ENCODE measurements at regions not wholly inside any gene's neighbourhood (a gene's known extent, or its start where the extent isn't known, plus 50 kb on each side); places are given as distances from the start of the nearest gene placed in this dataset.
"Not testable (repeated sequence)": the region's sequence is repeated elsewhere in the genome, so short reads cannot be mapped to it uniquely, and the experiment has no call there.

DNA sequence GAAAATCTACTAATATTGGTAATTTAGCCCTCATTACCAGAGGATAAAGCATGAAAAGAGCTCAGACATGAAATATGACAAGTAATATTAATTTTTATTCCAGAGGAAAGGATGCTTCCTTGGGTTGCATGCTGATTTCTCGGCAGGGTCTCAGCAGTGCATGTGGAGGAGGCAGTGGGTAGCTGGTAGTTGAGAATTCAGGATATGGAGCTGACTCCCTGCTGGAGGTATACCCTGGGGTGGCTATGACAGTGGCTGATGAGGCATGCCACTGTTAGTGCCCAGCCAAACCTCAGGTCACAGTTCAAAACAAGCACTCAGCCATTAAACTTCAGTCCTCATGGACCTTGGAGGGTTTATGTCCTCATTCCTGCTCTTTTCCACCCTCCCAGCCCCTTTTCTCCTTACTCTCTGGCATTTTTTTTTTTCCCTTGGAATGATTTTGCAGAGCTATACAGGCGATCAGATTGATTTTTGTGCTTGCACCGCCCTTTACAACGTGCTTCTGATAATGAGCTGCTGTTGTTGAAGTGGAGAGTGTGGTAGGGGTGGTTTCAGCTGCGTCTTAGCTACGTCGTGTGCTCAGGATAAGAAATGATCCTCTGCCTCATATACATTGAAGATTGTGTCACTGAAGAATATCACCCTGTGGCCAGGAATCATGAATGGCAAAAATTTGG, 761.9 kb upstream of the MMS22L start:
- no peak for DNase-seq

DNA sequence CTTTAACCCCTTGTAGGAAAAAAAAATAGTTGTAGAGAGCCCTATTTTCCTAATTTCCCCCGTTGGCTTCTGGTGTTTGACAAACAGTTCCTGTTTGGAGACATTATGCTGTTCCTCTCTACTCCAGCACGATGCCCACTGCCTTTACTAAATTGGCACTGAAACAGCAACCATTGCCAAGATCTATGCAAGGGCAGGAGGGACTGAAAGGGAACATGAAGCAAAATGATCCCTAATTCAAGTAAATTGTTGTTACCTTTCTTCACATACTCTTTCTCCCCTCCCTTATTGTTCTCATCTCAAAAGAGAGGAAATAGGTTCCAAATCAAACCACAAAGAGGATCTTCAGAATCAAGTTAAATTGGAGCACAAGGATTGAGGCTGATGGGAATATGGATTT, 764.1 kb upstream of the MMS22L start:
- DNase-seq: no peak

DNA sequence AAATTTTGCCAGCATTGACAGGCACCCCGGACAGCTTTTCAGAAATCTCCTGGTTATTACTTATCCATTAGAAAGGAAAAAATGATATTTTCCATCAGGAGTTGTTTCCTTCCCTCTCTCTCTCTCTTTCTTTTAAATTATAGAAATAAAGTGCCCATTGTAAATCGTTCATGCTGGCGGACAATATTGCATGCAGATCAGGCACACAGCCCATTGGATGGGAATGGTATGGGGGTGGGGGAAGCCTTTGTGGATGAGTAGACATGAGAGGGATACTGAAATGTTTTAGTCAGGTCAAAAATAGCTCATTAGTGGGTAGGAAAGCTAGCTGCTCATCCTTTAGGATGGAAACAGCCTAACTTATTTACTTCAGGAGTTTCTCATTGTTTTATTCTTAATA, 764.9 kb upstream of the MMS22L start:
- no peak for DNase-seq

DNA sequence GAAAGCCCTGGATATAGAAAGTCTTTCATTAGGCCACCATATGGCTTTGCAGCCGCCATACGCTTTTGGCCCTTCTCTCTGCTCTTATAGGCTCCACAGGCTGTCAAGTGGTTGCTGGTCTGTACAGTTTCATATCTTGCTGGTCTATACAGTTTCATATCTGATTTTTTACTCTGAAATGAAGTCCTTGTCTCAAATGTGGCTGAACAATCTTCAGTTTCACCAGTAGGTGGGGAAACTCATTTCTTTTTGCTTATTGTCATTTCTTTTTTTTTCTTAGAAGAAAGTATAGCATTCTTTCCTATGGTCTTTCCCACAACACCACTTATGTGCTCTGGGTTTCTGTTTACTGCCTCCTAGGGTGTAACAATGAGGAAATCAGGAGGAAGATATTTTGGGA, 771.4 kb upstream of the MMS22L start:
- DNase-seq: no peak

DNA sequence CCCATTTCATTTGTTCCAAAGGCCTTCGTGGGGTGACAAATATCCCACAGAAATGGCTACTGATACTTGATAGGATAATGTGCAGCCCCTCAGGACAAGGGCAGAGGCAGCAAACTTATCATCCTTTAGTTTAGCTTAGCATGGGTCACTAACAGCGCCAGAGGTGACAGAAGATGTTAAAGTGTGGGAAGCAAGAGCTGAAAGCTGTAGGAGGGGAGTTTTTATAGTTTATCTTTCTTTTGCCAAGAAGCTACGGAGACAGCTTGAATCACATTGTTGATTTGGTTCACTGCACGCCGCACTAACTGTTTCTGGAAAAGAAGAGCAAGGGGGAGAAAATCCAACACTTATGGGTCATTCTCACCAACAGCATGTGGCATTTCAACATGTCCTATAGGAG, 773.9 kb upstream of the MMS22L start:
- DNase-seq: no peak

DNA sequence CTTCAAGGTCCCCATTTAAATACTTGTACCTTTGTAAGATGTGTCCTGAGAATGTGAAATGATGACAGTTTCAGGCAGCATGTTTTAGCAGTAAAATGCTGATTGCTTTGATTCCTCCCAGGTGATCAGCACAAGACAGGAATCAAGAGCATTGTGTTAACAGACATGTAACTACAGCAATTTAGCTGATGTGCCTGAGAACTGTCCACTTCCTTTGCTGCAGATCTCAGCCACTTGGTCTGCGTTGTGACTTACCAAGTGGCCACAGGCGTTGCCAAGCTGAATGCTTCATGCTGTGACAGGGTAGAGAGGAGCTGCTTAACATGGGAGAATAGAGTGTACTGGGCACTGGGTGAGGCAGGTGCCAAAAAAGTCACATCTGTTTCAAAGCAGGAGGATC, 767.0 kb upstream of the POU3F2 start:
- no peak for DNase-seq

DNA sequence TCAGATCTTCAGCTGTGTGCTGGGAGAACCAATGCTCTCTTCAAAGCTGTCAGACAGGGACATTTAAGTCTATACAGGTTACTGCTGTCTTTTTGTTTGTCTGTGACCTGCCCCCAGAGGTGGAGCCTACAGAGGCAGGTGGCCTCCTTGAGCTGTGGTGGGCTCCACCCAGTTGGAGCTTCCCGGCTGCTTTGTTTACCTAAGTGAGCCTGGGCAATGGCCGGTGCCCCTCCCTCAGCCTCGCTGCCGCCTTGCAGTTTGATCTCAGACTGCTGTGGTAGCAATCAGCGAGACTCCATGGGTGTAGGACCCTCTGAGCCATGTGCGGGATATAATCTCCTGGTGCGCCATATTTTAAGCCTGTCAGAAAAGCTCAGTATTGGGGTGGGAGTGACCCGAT, 745.8 kb upstream of the POU3F2 start:
- not testable (repeated sequence) for DNase-seq

DNA sequence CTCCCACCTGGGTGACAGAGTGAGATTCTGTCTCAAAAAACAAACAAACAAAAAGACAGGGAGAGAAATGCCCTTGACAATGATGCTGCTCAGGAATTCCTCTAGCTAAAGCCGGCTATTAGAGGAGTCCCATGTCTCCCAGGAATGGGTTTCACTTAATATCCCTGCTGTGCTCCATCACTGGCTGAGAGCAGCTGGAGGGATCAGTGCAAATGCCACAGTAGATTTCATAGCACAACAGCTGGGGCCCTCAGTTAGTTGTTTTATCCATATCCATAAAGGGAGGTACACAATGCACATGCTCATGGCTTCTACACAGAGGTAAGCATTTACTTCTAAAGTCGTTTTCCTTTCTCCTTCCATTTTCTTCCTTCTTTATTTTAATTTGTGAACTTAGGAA, 742.0 kb upstream of the POU3F2 start:
- DNase-seq: no peak

DNA sequence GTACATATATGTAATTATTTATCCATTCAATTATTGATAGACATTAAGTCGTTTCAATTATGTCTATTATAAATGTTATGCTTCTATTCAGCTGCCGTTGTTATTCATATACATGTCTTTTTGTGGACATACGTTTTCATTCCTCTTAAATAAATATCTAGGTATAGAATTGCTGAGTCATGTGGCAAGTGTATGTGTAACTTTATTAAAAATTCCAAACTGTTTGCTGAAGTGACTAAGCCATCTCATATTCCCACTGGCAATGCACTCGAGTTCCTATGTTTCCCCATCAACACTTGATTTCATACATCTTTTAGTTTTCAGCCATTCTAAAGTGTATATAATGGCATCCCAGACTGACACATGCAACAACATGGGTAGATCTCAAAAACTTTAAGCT, 739.7 kb upstream of the POU3F2 start:
- no peak for DNase-seq

DNA sequence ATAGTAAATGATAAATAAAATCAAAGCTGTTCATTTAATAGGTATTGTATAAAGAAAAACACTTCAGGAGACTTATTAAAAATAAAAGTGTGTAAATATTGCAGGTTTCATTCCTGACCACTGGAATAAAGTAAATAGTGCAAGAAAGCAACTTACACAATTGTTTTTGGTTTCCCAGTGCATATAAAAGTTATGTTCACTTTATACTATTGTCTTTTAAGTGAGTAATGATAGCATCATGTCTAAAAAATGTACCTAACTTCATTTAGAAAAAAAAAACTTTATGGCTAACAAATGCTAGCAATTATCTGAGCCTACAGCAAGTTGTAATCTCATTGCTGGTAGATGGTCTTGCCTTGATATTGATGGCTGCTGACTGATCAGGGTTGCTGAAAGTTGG, 726.6 kb upstream of the POU3F2 start:
- no peak for DNase-seq

DNA sequence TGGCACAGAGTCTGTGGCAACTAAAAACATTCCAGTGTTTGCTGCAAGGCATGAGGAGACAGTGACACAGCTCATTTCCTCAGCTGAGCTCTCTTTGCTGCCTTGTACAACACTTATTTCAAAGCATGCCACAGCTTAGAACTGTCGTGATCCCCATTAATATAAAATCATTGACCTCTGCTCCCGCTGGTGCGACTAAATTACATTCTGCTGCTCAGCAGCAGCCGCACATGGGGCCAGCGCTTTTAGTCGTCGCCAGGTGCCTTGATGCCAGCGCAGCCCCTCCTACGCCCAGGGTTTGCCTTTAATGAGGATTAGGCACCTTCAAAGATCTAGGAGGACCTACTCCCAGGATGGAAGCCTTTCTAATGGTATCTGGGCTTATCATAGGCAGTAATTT, 717.9 kb upstream of the POU3F2 start:
- DNase-seq: no peak

DNA sequence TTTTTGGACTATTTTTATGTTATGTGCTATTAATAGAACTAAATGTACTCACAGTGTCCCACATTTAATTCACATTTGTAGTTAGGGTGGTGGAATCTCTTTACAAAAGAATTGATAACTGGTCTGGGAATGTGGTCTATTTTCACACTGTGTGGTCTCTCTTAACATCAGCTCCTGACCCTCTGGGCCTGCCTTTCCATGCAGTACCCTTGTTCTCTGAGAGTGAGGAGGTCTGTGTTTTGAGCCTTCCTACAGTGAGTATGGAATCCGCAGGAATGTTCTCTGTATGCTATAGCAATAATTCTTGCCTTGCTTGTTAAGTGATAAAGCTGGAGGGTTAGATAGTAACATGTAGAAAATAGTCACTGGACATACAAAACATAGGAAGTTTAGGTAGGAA, 717.3 kb upstream of the POU3F2 start:
- DNase-seq: no peak

DNA sequence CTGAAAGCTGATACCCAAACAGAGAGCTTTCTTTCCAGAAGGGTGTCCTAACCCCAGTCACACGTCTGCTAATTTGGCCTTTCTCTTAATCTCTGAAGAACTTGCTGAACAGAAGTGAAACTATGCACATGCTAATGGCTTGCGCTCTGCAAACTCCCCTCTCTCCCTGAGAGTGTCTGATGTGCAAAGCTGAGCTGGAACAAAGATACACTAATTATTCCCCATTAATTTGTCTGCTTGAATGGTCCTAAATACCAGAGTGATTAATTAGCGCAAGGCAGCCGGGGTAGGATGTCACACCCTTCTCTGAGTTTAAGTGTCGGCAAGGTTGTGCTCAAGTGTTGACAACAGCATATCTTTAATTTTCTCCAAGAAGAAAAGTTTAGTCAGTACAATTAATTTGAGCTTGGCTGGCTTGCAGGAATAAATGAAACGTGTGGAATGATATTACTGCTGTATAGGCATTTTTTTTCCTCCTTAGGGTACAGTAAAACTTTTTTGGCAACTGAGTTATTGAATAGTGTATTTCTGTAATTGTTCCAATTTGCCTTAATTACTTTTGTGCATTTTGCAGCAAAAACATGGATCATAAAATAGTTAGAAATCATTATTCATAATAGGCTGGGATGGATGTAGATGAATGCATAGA, 715.9 kb upstream of the POU3F2 start:
- DNase-seq: no peak

DNA sequence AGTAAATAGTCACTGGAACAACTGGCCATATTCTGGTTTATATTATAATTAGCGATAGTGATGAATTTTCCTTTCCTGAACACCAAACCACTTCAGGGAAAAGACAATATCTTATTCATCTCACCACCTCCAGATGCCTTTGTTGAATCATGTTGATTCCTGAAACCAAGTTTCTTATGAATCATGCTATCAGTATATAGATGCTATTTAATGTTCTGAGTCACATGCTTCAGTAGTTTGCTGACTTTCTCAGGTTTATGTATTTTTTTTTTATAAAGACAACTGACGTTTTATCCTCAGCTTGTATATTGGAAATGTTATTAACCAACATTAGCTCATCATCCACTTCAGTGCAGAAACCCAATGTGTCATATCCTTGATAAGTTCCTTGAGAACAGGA, 710.2 kb upstream of the POU3F2 start:
- no peak for DNase-seq

DNA sequence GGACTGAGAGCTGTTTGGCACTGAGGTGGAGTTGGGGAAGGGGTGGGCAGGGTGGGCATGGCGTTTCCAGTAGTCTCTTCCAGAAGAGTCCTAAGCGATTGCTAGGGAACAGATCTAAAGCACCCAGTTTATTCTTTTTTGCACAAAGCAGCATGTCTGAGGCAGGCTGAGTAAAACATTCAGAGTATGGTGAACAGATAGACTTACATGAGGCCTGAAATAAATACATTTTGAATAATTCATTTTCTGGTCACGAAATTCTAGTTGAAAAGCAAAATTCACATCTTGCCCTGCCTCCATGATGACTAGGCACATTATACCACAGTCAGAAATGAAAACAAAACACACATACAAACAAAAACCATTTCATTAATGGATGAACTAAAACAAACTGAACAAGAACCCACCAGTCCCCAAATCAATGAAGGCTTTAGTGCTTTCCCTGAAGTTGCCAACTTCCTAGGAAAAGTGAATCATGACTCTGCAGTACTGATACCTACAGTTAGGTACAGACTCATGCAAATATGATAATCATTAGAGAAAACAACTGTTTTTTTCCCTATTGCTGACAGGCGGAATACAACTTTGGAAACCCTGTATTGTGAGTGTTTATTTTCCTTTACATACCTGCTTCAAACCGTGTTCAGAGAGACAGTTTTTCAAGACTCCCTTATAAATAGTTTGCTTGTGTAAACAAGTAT, 702.9 kb upstream of the POU3F2 start:
- DNase-seq: no peak

DNA sequence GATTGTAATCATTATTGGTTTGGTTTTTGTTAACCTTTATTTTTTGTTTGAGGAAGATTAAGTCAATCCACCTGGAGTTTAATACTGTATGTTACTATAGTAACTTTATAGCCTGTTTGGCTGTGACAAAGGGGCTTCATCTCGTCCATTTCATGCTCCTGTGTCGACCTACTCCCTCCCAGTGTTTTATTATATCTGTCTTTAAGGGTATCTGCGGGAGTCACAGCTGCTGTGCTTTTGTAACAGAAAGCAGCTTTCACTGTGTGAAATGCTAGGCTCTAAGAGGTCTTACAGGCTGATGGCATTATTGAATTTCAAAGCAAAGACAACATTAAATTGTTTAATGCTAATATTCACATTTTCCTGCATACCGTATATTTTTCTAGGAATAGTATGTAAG, 698.0 kb upstream of the POU3F2 start:
- no peak for DNase-seq

DNA sequence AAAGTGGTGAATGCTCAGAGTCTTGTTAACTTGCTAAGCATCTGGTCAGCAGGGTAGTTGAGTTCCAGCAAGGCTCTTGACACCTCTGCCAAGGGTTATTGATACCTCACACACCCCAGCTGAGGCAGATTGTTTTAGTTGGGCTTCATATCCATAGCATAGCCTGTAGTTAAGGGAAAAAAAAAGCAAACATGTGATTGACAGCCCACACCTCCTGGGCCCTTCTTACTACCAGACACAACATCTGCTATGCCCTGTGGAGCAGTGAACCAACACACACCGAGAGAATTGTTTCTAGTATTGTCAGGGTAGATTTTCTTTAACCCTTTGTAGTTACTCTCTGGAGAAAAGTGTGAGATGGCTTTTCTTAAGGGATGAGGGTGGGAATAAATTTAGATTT, 697.0 kb upstream of the POU3F2 start:
- DNase-seq: no peak

DNA sequence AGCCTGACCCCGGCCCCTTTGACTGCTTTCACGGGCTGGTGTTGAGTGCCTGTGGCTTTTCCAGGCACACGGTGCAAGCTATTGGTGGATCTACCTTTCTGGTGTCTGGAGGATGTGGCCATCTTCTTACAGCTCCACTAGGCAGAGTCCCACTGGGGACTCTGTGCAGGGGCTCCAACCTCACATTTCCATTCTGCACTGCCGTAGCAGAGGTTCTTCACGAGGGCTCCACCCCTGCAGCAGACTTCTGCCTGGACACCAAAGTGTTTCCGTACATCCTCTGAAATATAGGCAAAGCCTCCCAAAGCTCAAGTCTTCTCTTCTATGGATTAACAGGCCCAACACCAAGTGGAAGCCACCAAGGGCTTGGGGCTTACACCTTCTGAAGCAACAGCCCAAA, 691.5 kb upstream of the POU3F2 start:
- no peak for DNase-seq

DNA sequence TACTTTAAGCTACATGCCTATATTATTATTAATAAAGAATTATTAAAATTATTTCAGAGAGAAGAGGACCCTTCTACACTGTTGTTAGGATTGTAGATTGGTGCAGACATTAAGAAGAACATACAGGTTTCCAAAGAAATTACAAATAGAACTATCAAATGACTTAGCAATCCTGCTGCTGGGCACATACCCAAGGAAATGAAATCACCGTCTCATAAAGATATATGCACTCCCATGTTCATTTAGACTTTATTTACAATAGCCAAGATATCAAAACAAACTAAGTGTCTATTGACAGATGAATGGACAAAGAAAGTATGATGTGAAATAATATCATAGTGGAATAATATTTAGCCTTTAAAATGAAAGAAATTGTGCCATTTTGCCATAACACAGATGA, 687.7 kb upstream of the POU3F2 start:
- DNase-seq: no peak

DNA sequence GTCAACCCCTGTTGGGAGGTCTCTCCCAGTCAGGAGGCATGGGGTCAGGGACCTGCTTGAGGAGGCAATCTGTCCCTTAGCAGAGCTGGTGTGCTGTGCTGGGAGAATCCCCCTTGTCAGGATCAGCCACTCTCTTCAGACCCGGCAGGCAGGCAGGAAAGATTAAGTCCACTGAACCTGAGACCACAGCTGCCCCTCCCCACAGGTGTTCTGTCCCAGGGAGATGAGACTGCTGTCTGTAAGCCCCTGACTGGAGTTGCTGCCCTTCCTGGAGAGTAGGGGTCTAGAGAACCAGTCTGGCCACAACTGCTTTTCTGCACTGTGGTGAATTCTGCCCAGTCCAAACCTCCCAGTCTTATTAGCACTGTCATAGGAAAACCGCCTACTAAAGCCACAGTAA, 677.8 kb upstream of the POU3F2 start:
- DNase-seq: no peak

DNA sequence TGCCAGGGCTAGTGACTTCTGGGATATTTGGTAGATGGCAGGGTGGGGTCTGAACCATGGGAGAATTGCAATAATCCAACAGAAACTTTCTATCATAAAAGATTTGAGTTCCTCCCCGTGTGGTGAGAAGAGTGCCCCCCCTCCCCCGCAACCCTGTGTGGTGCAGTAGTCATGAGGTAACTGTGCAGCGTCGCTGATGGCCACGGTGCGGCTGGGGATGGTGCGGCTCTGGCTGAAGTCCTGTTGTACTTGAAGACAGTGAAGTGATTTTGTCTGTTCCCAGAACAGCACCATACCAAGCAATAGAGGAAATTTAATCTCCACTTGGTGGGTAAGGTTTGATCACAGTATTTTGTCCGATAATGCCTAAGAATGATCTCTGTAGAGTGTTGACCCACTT, 654.8 kb upstream of the POU3F2 start:
- DNase-seq: no peak

DNA sequence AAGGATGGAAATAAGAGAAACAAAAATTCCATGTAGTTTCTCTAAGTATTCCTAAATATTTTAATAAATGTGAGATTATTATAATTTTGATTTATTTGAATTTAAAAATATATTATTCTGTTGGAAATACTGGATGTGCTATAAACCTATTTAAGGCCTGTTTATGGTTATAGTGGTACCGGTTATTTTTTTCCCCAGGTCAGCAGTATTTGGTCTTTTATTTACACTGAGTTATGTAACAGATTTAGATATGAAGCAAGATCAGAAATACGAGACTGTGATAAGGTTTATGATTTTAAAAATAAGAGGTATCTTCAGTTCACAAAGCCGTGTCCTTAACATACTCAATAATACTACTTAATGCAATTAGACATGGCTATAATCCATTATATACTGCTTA, 634.3 kb upstream of the POU3F2 start:
- no peak for DNase-seq

DNA sequence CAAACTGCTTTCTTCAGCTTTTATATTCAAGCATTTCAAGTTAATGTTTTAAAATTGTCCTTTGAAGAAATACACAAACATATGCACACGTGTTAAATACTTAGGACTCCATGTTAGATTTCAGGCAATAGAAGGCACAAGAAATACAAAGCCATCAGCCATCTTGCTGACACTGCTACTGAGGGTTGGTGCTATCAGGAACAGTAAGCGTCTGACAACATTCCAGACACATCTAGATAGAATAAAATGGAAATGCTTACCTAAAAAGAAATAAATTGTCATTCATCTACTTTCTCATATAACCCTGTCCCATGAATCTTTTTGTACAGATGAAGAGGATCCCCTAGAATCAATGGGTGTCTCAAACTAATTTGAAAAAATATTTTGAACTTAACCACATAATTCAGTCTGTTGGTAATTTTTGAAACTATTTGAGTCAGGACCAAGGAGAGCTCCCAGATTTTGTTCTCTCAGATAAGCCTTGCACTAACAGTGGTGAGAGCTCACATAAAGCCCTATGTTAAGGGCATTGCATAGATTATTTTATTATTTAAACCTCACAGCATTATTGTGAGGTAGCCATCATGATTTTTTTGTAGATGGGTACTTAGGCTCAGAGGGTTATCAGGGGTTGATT, 631.1 kb upstream of the POU3F2 start:
- DNase-seq: no peak

DNA sequence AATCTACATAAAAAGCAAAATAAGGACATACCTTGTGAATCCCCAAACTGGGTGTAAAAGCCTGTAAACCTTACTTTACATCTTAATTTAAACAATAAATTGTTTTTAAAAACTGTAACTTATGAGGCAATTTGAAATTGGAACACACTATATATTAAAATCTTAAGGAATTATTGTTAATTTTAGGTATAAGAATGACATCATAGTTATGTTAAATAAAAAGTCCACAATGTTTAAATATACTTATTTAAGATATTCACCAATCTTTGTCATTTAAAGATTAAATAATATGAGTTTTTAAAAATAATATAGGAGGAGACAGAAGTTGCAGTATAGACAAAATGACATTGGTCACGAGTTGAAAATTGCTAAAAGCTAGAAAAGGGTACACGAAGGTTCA, 621.9 kb upstream of the POU3F2 start:
- no peak for DNase-seq

Measured in activated effector memory CD4-positive, alpha-beta T cell treated with Interleukin-2 at 50 U/mL for 16 hours (primary cell).